H9 (cell line): ENCODE measurements at regions not wholly inside any gene's neighbourhood (a gene's known extent, or its start where the extent isn't known, plus 50 kb on each side); places are given as distances from the start of the nearest gene placed in this dataset.

ENCODE experiments used
- DNase-seq: peaks from one replicate; pipeline ENCODE4 v3.0.0-alpha.2; 2017
- H2AFZ ChIP-seq: one replicate; pipeline ENCODE4 v1.6.1; 2013; ENCODE audit warnings: mild to moderate bottlenecking, low read length, control low read depth, moderate library complexity
- H2AK5ac ChIP-seq: 2 replicates; pipeline ENCODE4 v1.6.1; 2013; ENCODE audit warnings: low read length, control low read depth, mixed read lengths; ENCODE audit not compliant: insufficient read length
- H2BK120ac ChIP-seq: one replicate; pipeline ENCODE4 v1.6.1; 2013; ENCODE audit warnings: low read depth, mild to moderate bottlenecking, low read length, control low read depth, inconsistent platforms; ENCODE audit not compliant: poor library complexity, severe bottlenecking
- H2BK12ac ChIP-seq: 2 replicates; pipeline ENCODE4 v1.6.1; 2013; ENCODE audit warnings: low read length, control low read depth, mixed read lengths, low read depth; ENCODE audit not compliant: insufficient read length
- H2BK15ac ChIP-seq: 2 replicates; pipeline ENCODE4 v1.6.1; 2013; ENCODE audit warnings: low read depth, low read length, control low read depth
- H2BK20ac ChIP-seq: one replicate; pipeline ENCODE4 v1.6.1; 2013; ENCODE audit warnings: low read depth, mild to moderate bottlenecking, low read length, control low read depth, inconsistent platforms; ENCODE audit not compliant: poor library complexity, severe bottlenecking
- H2BK5ac ChIP-seq: 2 replicates; pipeline ENCODE4 v1.6.1; 2013; ENCODE audit warnings: low read length, control low read depth, mixed read lengths; ENCODE audit not compliant: insufficient read length
- H3K14ac ChIP-seq: 2 replicates; pipeline ENCODE4 v1.6.1; 2013; ENCODE audit warnings: low read length, control low read depth; ENCODE audit not compliant: insufficient read depth
- H3K18ac ChIP-seq: 2 replicates; pipeline ENCODE4 v1.6.1; 2013; ENCODE audit warnings: low read depth, mild to moderate bottlenecking, mixed read lengths, low read length, control low read depth; ENCODE audit not compliant: insufficient read length
- H3K23ac ChIP-seq: 2 replicates; pipeline ENCODE4 v1.6.1; 2013; ENCODE audit warnings: low read length, control low read depth, mixed read lengths, low read depth; ENCODE audit not compliant: insufficient read length
- H3K23me2 ChIP-seq: 2 replicates; pipeline ENCODE4 v1.6.1; 2013; ENCODE audit warnings: low read depth, mild to moderate bottlenecking, mixed read lengths, low read length, control low read depth; ENCODE audit not compliant: insufficient read length, poor library complexity, severe bottlenecking
- H3K27ac ChIP-seq: 2 replicates; pipeline ENCODE4 v1.5.1; 2013; ENCODE audit warnings: low read length, control low read depth, mixed read lengths, low read depth; ENCODE audit not compliant: insufficient read length
- H3K27me3 ChIP-seq: 2 replicates; pipeline ENCODE4 v1.6.1; 2013; ENCODE audit warnings: low read length, control low read depth, inconsistent platforms; ENCODE audit not compliant: insufficient read depth
- H3K4ac ChIP-seq: 2 replicates; pipeline ENCODE4 v1.6.1; 2013; ENCODE audit warnings: low read depth, mild to moderate bottlenecking, control low read depth, inconsistent platforms, low read length, moderate library complexity
- H3K4me1 ChIP-seq: 2 replicates; pipeline ENCODE4 v1.6.1; 2013; ENCODE audit warnings: low read length, control low read depth, inconsistent platforms; ENCODE audit not compliant: insufficient read depth
- H3K4me2 ChIP-seq: 2 replicates; pipeline ENCODE4 v1.6.1; 2013; ENCODE audit warnings: low read length, control low read depth, mixed read lengths; ENCODE audit not compliant: insufficient read length, insufficient read depth
- H3K56ac ChIP-seq: 2 replicates; pipeline ENCODE4 v1.6.1; 2013; ENCODE audit warnings: low read depth, mild to moderate bottlenecking, mixed read lengths, low read length, control low read depth; ENCODE audit not compliant: insufficient read length
- H3K79me1 ChIP-seq: 2 replicates; pipeline ENCODE4 v1.6.1; 2013; ENCODE audit warnings: low read depth, mild to moderate bottlenecking, moderate library complexity, low read length, control low read depth, inconsistent platforms; ENCODE audit not compliant: insufficient read depth, poor library complexity, severe bottlenecking
- H3K79me2 ChIP-seq: 2 replicates; pipeline ENCODE4 v1.6.1; 2013; ENCODE audit warnings: low read length, control low read depth, inconsistent platforms; ENCODE audit not compliant: insufficient read depth
- H3K9ac ChIP-seq: 2 replicates; pipeline ENCODE4 v1.6.1; 2013; ENCODE audit warnings: low read length, control low read depth, mixed read lengths; ENCODE audit not compliant: insufficient read length; ENCODE audit errors: extremely low read depth
- H3K9me3 ChIP-seq: one replicate; pipeline ENCODE4 v1.6.1; 2013; ENCODE audit warnings: low read depth, low read length, inconsistent platforms; ENCODE audit not compliant: control insufficient read depth
- H3T11ph ChIP-seq: one replicate; pipeline ENCODE4 v1.6.1; 2013; ENCODE audit warnings: mild to moderate bottlenecking, low read length, control low read depth, inconsistent platforms
- H4K20me1 ChIP-seq: one replicate; pipeline ENCODE4 v1.6.1; 2013; ENCODE audit not compliant: control insufficient read depth, insufficient read length, insufficient read depth
- H4K5ac ChIP-seq: 2 replicates; pipeline ENCODE4 v1.6.1; 2013; ENCODE audit warnings: low read depth, mild to moderate bottlenecking, mixed read lengths, low read length, control low read depth; ENCODE audit not compliant: insufficient read length
- H4K8ac ChIP-seq: replicated peaks from 2 replicates; pipeline ENCODE4 v1.6.1; 2013; ENCODE audit warnings: low read length, control low read depth, mixed read lengths, low read depth; ENCODE audit not compliant: insufficient read length
- H4K91ac ChIP-seq: 2 replicates; pipeline ENCODE4 v1.6.1; 2013; ENCODE audit warnings: low read depth, mild to moderate bottlenecking, moderate library complexity, mixed read lengths, low read length, control low read depth; ENCODE audit not compliant: insufficient read length
- H3K27ac Mint-ChIP-seq, 3 experiments: 2 replicates in 2 of 3; 3 replicates in 1 of 3; pipeline ENCODE4 v1.8.0; 2020 to 2021; ENCODE audit warnings: mixed read lengths in 3 of 3, mild to moderate bottlenecking in 1 of 3, moderate library complexity in 1 of 3
- H3K27me3 Mint-ChIP-seq: 2 replicates; pipeline ENCODE4 v1.8.0; 2021; ENCODE audit warnings: low read depth, mild to moderate bottlenecking, moderate library complexity, mixed read lengths
- H3K36me3 Mint-ChIP-seq, 3 experiments: 2 replicates in 2 of 3; 3 replicates in 1 of 3; pipeline ENCODE4 v1.8.0; 2020 to 2021; ENCODE audit warnings: low read depth in 3 of 3, mixed read lengths in 3 of 3; ENCODE audit not compliant: insufficient read depth in 1 of 3
- H3K4me1 Mint-ChIP-seq, 2 experiments: 2 replicates each; pipeline ENCODE4 v1.8.0; 2020; ENCODE audit warnings: mixed read lengths in 2 of 2
- H3K4me3 Mint-ChIP-seq, 2 experiments: 2 replicates in 1 of 2; 3 replicates in 1 of 2; pipeline ENCODE4 v1.8.0; 2020 to 2021; ENCODE audit warnings: mild to moderate bottlenecking in 2 of 2, mixed read lengths in 2 of 2, moderate library complexity in 1 of 2
- H3K9me3 Mint-ChIP-seq, 2 experiments: 2 replicates in 1 of 2; 3 replicates in 1 of 2; pipeline ENCODE4 v1.8.0; 2020; ENCODE audit warnings: mild to moderate bottlenecking in 2 of 2, mixed read lengths in 2 of 2, moderate library complexity in 1 of 2
- CTCF ChIP-seq: fragments of 200-600 bp; sonication (generic); conservative IDR thresholded peaks from 3 replicates; pipeline ENCODE4 v1.8.0; 2021; ENCODE audit warnings: antibody characterized with exemption, mild to moderate bottlenecking
- WGBS: extraction: QIAGEN DNeasy Blood & Tissue Kit; methylation state at CpG from one replicate; pipeline ENCODE4 v1.1.7; 2013; ENCODE audit warnings: missing lambda C conversion rate, low lambda C conversion rate, mixed read lengths; ENCODE audit not compliant: insufficient read length; ENCODE audit errors: extremely low coverage; 5-methylcytosine and 5-hydroxymethylcytosine counted together

GRCh38 chr18:40631319-40631718, 1323.7 kb upstream of the PIK3C3 start:
- H3K9ac ChIP-seq, result no peak overlapping the region
- no peak overlapping the region for H3K23ac ChIP-seq
- Mint-ChIP-seq H3K9me3 (peaks cover 5 to 6% of the 10 kb centered on the region in 2 experiments; a peak in 3 of 5 replicates), H3K27me3 (no peaks in the 10 kb centered on the region), H3K27ac (no peak overlapping the region), H3K36me3 (peaks cover 0 to 6% (median 0%) of the 10 kb centered on the region in 3 experiments; a peak in 2 of 7 replicates), H3K4me1 (no peaks in the 10 kb centered on the region), H3K4me3 (no peak overlapping the region)
- no peak overlapping the region for H3T11ph ChIP-seq
- no peak overlapping the region for H3K18ac ChIP-seq
- H2AK5ac ChIP-seq, result no peak overlapping the region
- H3K4ac ChIP-seq, result no peak overlapping the region
- H4K91ac ChIP-seq, result no peak overlapping the region
- no peaks in the 10 kb centered on the region for H4K20me1 ChIP-seq
- WGBS, result no CpG with 5 or more reads among the region's 3 CpGs
- H4K5ac ChIP-seq, result no peak overlapping the region
- no peaks in the 10 kb centered on the region for H3K27me3 ChIP-seq
- no peak overlapping the region for H2BK5ac ChIP-seq
- H3K23me2 ChIP-seq, result no peaks in the 10 kb centered on the region
- no peaks in the 10 kb centered on the region for H3K4me1 ChIP-seq
- no peak overlapping the region for H3K27ac ChIP-seq
- TF ChIP-seq CTCF, result no peak
- no peak overlapping the region for H2BK120ac ChIP-seq
- no peaks in the 10 kb centered on the region for H3K79me2 ChIP-seq
- no peak overlapping the region for H3K56ac ChIP-seq
- no peak overlapping the region for H2AFZ ChIP-seq
- no peaks in the 10 kb centered on the region for H3K79me1 ChIP-seq
- no peak for DNase-seq
- H2BK12ac ChIP-seq, result no peak overlapping the region
- no peak overlapping the region for H2BK15ac ChIP-seq
- no peak overlapping the region for H3K14ac ChIP-seq
- H3K9me3 ChIP-seq, result no peaks in the 10 kb centered on the region
- H4K8ac ChIP-seq, result no peak overlapping the region
- no peak overlapping the region for H3K4me2 ChIP-seq
- no peak overlapping the region for H2BK20ac ChIP-seq
